A549 (cell line): ENCODE measurements at regions not wholly inside any gene's neighbourhood (a gene's known extent, or its start where the extent isn't known, plus 50 kb on each side); places are given as distances from the start of the nearest gene placed in this dataset.

Experiments used
- ELK1 ChIP-seq: fragments of 150-350 bp; IDR thresholded peaks from 2 replicates; pipeline ENCODE4 v1.6.1; 2014; ENCODE audit warnings: low read depth, mild to moderate bottlenecking, low read length
- POLR2AphosphoS2 ChIP-seq: conservative IDR thresholded peaks from 2 replicates; pipeline ENCODE4 v1.6.1; 2012; ENCODE audit warnings: low read length, improper control_type of control experiment, inconsistent platforms
- SMC3 ChIP-seq: fragments of >200 bp; sonication (Bioruptor Twin); formaldehyde crosslinking; IDR thresholded peaks from 3 replicates; pipeline ENCODE4 v1.6.1; 2018; ENCODE audit warnings: inconsistent platforms
- TF ChIP-seq, protein P1 (sequence below): fragments of 450-650 bp; IDR thresholded peaks from 2 replicates; pipeline ENCODE4 v1.6.1; 2014; ENCODE audit warnings: antibody characterized with exemption

GRCh38 chr6:164495882-164496495 lies 813.4 kb downstream of the C6orf118 start:
- TF ChIP-seq ELK1 = no peak
- no peak for TF ChIP-seq POLR2AphosphoS2
- TF ChIP-seq, protein P1, sequence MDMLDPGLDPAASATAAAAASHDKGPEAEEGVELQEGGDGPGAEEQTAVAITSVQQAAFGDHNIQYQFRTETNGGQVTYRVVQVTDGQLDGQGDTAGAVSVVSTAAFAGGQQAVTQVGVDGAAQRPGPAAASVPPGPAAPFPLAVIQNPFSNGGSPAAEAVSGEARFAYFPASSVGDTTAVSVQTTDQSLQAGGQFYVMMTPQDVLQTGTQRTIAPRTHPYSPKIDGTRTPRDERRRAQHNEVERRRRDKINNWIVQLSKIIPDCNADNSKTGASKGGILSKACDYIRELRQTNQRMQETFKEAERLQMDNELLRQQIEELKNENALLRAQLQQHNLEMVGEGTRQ = no peak
- no peak for TF ChIP-seq SMC3
